Fibroblast of the aortic adventitia (primary cell): ENCODE measurements at regions not wholly inside any gene's neighbourhood (a gene's known extent, or its start where the extent isn't known, plus 50 kb on each side); places are given as distances from the start of the nearest gene placed in this dataset.

ENCODE experiments used
- DNase-seq: peaks from one replicate; pipeline ENCODE4 v3.0.0-alpha.2; 2010; ENCODE audit warnings: low read depth
- H3K4me3 ChIP-seq: 2 replicates; pipeline ENCODE4 v1.5.1; 2011; ENCODE audit warnings: low read depth, mild to moderate bottlenecking, control low read depth, low read length, moderate library complexity
- CTCF ChIP-seq: IDR thresholded peaks from 2 replicates; pipeline ENCODE4 v1.5.1; 2011; ENCODE audit warnings: mild to moderate bottlenecking, low read length, control low read depth, inconsistent platforms; ENCODE audit not compliant: insufficient read depth

- no peak overlapping the region for H3K4me3 ChIP-seq
- no peak for DNase-seq
- TF ChIP-seq CTCF: no peak
Measured at GRCh38 chr3:118171236-118171852, 863.3 kb downstream of the IGSF11 start.

GRCh38 chr3:118180853-118181252 is 853.8 kb downstream of the IGSF11 start:
- TF ChIP-seq CTCF: no peak
- H3K4me3 ChIP-seq: no peak overlapping the region
- DNase-seq: no peak

- DNase-seq: no peak
- no peak overlapping the region for H3K4me3 ChIP-seq
- no peak for TF ChIP-seq CTCF
Measured at GRCh38 chr3:118181274-118181673, 853.4 kb downstream of the IGSF11 start.

DNA sequence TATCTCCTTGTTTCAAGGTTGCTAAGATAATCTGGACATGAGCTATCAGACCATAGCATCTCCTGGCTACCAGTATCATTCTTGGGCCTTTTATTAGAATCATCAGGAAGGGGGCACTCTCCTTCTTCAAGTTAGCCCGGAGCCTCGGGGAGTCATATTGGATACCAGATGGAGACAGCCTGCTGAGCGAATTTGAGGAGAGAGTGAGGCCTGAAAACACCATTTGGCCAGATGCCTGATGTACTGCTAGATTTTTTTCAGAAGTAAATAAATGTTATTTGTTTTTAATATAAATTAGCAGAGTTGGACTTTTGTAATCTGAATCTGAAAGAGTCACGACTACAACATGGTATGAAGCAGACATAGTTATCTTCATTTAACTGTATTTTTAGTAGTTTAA is 848.6 kb downstream of the IGSF11 start:
- no peak for DNase-seq
- no peak overlapping the region for H3K4me3 ChIP-seq
- TF ChIP-seq CTCF: no peak

DNA sequence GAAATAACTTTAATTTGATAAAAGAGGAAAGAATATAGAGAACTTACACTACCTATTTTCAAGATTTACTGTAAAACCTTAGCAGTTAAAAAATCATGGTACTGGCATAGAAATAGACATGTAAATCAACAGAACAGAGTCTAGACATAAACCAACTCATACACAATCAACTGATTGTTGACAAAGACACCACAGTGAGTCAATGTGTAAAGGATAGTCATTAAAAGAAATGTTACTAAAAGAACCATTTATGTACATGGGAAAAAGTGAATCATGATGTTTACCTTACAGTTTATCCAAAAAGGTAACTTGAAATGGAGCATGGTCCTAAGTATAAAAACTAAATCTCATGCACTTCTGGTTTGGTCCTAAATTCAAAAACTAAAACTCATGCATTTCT is 847.4 kb downstream of the IGSF11 start:
- DNase-seq: no peak
- no peak overlapping the region for H3K4me3 ChIP-seq
- no peak for TF ChIP-seq CTCF

- no peak for DNase-seq
- H3K4me3 ChIP-seq: no peak overlapping the region
- TF ChIP-seq CTCF: no peak
Measured at GRCh38 chr3:118196183-118196582, 838.5 kb downstream of the IGSF11 start.

DNA sequence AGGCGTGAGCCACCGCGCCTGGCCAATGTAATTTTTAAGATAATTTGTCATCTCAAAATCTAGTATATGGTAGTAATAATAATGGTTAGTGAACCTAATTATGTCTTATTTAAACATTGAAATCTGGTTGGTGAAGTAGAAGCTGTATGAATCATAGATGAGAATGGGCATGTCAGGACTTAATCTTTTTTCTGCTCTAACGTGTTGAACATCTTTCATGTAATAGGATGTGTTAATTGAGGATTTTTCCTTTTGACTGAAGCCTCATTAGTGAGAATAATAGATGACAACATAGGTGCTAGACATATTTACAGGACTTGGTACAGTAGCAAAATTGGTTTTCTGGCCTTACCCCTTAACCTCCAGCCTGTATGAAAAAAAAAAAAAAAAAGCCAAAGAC is 835.6 kb downstream of the IGSF11 start:
- DNase-seq: no peak
- TF ChIP-seq CTCF: no peak
- H3K4me3 ChIP-seq: no peak overlapping the region
